HG03045 (cell line): ENCODE measurements at regions not wholly inside any gene's neighbourhood (a gene's known extent, or its start where the extent isn't known, plus 50 kb on each side); places are given as distances from the start of the nearest gene placed in this dataset.

Source experiments
- ATAC-seq: cut with Tn5 transposase; IDR thresholded peaks from one replicate; pipeline ENCODE4 v1.9.1; 2021; ENCODE audit warnings: mild to moderate bottlenecking, moderate library complexity; ENCODE audit not compliant: unreplicated experiment

DNA sequence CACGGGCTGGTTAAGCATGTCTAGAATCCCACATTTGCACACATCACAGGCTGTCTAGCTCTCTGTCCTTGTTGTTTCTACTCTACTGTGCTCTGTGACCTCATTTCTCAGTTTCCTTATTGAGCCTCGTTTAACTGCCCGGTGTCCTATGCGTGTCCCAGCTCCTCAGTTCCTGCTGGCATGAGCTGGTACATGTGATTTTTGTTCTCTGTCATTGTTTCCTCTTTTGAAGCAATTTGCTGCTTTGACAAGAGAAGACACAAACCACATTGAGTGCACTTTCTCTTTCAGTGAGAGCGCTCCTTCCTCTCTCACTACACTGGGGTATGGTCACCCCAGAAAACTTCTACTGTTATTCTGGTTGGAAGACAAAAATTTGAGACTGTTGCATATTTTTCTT lies 563.5 kb downstream of the PDCD6IP start:
- peak; percentile 89 for ATAC-seq

DNA sequence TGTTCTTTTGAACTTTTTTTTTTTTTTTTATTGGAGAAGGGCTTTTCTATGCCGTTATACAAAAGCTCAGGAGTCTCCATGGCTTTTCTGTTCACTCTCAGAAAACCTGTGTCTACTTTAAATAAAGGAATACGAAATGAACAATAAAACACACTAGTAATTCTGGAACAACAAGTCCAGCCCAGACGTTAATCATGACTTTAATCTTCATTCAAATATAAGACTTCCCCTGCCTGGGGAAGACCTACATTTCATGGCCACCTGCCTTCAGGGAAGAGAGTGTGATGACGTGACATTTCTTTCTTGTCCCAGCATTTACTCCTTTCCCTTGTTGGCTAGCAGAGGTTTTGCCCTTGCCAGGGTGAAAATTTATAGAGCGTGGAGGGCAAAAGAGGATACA lies 564.5 kb downstream of the PDCD6IP start:
- no peak for ATAC-seq

DNA sequence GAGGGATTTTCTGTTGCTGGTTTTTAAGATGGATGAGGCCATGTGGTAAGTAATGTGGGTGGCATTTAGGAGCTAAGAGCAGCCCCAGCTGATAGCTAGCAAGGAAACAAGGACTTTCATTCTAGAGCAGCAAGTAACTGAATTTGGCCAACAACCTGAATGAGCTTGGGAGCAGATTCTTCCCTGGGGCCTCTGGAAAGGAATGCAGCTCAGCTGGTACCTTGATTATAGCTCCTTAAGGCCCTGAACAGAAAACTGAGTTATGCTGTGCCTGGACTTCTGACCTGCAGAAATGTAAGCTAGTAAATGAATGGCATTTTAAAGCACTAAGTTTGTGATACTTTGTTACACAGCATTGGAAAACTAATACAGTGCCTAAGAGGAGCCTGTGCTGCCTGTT lies 565.5 kb downstream of the PDCD6IP start:
- ATAC-seq, result no peak

DNA sequence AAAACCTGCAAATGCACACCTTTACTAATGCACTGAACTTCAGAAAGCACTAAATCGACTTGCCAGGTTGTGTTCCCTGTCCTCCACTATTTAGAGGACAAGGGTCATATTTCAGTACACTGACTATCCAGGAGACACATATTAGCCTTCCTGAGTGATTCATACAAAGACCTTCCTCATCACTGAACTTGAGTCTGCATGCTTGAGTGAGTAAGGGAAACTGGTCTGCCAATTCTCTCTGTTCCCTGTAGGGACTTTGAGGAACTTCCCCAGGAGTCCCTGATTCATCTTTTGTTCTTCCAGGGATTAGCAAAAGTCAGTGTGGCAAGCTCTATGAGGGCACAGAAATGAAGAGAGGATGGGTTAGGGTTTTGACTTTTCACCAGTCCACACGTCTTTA lies 565.9 kb downstream of the PDCD6IP start:
- ATAC-seq, result no peak

DNA sequence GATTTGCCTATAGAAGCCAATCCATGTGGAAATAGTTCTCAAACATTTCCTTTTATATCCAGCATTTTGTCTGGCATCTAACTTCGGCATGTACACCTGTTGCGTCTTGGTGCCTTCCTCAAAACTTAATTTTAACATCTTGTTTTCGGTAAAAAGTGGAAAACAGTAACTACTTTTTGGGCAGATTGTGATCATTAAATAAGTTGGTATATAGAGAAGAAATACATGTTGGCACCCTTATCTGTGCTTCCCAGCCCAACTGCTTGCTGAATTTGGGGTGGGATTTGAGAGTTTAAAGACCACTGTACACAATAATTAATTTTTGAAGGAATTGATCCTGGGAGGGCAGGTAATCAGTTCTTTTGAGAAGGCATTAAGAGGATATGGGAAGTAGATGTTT lies 566.8 kb downstream of the PDCD6IP start:
- ATAC-seq, result no peak

DNA sequence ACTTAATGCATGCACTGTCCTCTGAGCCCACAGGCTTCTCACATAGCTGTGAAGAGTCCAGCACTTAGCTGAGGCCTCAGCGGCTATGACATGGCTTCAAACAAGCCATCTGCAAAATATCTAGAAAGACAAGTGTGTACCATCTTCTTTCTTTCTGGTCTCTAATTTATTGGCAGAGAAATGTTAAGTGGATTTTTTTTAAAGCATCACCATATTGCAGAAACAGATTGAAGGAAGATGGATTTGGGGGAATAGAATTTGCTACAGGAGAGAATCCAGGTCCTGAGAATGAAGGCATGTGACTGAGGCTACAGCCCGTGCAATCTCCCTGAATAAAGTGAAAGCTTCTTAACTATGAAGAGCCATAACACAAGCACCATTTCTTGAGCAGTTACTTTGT lies 567.3 kb downstream of the PDCD6IP start:
- no peak for ATAC-seq

DNA sequence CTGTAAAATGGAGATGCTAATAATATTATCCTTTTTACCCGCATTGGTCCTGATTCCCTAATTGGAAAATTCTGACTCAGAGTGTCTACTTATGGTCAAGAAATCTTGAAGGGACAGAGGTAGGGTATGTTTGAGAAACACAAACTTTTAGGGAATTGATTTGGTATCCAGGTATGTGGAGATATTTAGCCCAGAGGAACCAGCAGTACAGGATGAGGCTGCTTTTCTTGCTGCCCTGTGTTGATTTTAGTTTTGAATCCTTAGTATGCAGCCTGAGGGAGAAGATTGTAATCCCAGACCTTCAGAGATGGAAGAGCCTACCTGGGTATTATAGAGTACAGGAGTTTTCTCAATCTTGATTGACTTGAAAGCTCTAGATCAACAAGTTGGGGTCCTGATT lies 569.1 kb downstream of the PDCD6IP start:
- no peak for ATAC-seq

DNA sequence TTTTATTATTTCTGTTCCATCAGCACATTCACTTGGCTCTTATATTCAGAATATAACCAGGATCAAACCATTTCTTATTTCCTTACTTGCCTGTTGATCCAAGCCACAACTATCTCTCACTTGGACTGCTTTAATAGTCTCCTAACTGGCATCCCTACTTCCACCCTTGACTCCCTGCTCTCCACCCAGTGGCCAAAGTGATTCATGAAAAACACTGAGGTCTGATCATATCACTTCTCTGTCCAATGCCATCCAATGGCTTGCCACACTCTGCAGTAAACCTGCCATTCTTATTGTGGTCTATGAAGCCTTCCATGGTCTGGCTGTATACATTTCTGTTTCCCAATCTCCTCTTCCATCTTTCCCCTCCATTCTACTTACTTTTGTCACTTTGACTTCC lies 576.1 kb downstream of the PDCD6IP start:
- no peak for ATAC-seq

DNA sequence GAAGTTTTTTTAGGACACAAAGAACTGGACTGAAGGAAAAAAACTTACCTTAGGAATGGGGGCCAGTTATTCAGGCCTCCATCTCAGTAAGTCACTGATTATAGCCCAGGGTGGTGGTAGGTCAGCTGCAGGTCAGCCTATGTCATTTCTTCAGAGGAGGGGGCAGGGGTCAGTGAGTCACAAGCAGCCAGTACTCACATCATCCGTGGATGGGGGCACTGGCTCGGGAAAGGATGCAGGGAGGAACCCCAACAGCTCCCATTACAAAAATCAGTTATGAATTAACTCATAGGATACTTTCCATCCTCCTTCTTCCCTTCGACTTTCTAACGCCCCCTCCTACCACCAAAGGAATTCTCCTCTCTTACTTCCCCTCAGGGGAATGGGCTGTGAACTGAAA lies 578.3 kb downstream of the PDCD6IP start:
- ATAC-seq, result no peak

DNA sequence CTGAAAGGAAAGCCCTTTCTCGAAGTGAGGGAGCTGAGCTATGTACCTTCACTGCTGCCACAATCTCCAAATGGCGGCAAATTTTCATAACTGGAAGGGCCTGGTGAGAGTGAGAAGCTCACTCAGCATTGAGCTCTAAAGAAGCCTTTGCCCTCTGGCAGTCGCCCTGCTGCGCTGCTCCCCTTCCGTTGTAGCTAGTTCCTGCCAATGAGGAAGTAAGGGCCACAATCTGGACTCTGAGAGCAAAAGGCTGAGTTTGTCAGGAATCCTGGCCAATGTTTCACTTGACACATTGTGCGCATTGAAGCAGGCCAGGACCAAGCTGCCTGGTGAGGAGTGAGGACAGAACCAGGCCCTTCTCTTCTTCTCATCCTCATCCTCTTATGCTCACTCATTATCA lies 579.5 kb downstream of the PDCD6IP start:
- ATAC-seq, result no peak

DNA sequence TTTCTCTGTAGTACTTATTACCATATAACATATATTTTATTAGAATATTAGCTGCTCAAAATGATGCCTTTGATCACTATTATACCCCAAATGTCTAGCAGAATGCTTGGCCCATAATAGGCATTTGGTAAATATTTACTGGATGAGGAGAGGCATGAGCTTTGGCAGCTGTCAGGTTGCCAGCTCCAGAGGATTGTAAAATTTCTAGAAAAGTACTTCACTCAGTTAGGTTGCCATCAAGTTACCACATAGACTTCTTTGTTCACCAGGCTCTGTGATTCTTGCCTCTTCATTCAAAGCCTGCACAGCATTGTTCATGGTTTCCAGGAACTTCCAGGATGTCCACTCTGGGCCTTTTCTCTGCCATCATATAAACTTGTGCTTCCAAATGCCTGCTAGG lies 582.8 kb downstream of the PDCD6IP start:
- no peak for ATAC-seq

DNA sequence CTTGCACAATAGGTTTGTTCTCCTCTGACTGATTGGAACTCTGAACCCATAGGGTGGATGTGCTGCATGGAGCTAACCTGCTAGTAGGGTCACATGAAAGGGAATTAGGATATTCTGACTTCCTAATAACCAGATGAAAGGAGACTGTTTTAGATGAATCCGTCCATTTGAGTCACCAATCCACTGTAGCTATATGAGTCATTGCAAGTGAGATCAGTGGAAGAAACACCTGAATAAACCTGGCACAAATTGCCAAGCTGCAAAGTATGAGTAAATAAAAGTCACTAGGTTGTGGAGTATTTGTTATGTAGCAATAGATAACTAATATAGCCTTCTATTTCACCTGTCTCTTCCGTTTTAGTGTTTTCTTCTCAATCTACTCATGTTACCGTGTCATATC lies 584.4 kb downstream of the PDCD6IP start:
- no peak for ATAC-seq

DNA sequence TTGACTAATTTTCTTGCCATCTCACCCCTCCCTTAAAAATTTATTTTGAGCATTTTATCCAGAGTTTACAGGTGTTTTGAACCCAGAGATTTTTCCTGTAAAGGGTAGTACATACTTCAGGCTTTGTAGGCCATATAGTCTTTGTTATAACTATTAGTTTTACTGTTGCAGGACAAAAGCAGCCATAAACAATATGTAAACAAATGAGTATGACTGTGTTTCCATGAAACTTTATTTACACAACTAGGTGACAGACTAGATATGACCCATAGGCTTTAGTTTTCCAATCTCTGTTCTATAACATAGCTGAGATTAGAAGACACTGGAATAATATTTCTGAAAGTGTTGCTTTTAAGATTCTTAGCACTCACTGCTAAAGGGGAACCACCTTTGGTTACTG lies 587.9 kb downstream of the PDCD6IP start:
- no peak for ATAC-seq

DNA sequence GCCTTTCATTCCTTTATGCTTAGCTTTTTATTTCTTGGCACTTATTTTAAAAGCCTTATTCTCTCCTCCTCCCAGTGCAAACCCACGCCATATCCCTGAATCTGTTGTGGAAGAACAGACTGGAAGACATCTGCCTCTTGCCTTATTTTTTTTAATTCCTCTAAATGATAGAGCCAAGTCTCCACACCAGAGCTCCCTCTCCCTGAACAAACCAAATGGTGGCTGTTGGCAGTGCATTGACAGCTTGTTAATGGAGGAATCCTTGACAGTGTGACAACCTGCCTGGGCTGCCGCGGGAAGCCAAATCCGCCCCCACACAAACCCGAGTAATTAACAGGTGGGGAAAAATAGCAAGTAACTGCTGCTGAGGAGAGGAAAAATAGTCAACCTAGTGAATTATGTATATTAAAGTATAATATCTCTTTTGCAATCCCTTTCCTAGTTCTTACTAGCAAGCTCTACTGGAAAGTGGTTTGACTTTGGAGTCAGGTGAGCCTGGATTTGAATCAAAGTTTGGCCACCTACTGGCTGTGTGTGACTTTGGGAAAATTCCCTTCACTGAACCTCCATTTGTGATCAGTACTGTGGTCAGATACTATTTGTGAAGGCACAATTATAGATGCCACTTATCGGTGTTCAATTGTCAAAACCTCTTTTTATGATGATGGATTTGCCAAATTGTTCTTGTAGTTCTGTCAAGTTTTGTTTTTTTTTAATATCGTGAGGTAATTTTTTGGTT lies 589.6 kb downstream of the PDCD6IP start:
- ATAC-seq, result no peak

DNA sequence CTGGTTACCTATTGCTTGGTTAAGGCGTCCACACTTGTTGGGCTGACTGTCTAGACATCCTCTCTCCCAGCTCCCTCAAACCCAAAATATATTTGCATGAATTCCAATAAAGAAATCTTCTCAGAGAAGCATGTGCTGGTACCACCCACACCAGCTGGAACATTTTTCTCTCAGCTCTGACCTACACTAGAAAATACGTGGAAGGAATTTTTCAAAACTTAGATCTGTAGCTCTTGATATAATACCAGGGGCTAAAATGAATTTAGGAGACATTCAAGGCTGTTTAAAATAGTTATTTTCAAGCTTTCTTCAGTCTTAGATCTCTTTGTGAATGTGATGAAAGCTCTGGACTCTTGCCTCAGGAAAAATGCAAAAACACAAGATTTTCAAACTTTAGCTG lies 590.4 kb downstream of the PDCD6IP start:
- no peak for ATAC-seq

DNA sequence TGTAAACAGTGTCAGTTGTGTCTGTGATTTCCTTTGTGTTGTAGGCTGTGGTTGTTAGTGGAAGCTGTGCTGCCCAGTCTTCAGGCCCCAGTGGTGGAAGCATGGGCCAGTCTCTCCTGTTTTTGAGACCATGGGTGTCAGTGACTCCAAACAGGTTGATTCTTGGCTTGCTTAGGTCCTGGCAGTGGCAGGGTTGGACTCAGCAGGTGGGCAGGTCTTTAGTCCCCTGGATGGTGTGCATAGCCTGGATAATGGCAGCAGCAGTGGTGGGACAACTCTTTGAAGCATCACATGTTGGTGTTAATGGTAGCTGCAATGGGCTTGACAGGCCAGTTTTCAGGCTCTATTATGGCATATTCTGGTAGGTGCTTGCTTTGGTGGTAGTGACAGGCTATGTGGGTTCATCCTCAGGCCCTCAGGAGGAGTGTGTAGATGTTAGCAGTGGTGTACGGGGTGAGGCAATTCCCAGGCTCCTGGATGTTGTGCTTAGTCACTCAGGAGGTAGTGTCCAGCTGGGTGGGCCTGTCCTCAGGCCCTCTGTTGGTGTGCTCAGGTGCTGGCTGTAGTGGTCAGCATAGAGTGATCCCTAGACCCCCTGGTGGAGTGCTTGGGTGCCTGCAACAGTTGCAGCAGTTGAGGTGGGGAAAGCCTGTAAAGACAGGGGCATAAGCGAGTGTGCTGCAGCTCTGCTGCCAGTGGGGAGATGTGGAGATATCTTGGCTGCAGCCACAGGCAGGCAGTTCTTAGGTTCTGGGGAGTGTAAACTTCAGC lies 596.7 kb downstream of the PDCD6IP start:
- no peak for ATAC-seq

DNA sequence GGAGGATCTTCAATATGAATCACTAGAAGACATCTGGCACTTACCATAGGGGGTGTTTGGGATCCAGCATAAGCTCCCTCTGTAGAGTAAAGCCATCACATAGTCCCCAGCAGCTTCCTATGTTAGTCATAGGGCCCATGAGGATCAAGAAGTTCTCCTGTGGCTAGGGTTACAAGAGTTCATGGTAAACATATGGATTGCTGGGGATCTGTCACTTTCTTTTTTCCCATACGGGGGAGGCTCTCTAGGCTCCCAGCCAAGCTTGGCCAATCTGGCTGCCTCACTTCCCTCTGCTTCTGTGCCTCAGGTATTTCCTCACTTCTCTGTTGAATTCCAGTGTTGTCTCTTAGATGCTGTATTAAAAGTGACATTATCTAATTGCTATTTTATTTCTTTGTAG lies 597.9 kb downstream of the PDCD6IP start:
- no peak for ATAC-seq

DNA sequence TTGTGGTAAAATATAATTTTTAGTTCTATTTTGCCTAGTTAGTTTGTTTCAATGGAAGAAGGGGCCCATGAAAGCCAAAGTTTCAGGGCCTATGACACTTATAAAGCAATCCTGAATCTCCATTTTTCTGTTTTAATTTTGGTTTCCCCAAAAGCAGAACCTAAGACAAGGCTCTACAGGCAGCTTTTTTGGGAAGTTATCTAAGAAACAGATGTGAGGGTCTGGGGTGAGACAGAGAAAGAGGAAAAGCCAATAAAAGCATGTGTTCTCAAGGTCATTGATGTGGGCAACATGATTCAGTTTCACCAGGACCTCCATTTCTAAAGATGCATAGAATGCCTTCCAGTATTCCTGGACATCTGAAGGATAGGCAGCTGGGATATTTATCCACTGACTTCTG lies 598.5 kb downstream of the PDCD6IP start:
- no peak for ATAC-seq

DNA sequence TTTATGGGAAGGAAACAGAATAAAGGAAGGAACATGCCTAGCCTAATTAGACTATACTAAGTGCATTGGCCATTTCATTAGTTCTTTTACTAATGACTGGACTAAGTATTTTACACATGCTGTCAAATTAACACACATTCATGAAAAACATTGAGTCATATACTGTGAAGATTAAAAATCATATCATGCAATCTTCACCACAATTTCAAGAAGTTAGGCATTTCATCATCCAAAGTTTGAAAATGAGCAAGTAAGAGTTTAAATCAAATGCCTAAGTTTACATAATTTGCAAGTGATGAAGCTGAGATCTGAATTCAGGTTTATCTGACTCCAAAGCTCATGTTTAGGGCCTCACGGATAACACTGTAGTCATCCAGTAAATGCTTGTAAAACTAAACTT lies 601.0 kb downstream of the PDCD6IP start:
- no peak for ATAC-seq

DNA sequence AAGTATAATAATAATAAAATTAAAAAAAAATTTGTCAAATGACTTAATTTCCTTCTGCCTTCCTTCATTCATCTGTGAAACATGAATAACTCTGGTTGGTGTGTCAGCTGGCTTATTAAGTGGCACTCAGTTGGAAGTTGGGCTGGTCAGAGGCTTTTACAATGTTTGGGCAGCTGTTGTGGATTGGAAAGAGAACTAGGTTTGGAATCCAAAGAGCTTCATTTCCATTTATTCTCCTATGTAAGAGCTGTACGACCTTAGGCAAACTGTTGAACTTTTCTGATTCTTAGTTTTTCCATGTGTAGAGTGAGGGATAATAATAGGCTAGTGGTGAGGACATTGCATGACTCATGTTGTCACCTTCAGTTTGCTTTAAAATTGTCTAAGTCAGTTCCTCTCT lies 606.7 kb downstream of the PDCD6IP start:
- ATAC-seq, result no peak

DNA sequence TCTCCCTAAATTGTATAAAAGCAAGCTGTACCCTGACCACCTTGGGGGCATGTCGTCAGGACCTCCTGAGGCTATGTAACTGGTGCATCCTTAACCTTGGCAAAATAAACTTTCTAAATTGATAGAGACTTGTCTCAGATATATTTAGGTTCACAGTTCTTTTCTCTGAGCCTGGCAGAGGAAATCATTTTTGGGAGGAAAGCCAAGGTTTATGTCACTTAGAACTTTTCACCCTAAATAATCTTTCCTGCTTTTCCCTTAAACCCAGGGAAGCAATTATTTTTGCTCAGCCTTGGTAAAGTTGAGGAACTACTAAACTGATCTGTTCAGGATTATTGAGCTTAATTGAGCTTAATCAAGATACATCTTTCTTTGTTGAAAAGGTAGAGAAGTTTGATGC lies 608.9 kb downstream of the PDCD6IP start:
- no peak for ATAC-seq

DNA sequence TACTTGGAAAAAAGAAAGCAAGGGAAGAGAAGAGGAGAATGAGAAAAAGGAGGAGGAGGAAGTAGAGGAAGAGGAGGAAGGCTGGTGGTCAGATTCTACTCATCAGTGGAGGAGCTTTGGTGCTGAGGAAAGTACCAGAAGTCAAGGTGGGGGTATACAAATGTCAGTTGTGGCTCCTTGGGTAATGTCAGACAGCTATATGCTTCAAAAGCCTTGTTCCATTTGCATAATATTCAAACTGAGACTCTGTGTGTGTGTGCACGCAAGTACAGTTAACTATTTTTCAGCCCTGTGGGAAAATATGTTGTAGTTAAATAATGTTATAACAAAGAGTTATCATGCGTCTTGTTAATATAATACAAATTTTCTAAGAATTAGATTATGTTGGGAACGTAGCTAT lies 609.7 kb downstream of the PDCD6IP start:
- ATAC-seq, result no peak

DNA sequence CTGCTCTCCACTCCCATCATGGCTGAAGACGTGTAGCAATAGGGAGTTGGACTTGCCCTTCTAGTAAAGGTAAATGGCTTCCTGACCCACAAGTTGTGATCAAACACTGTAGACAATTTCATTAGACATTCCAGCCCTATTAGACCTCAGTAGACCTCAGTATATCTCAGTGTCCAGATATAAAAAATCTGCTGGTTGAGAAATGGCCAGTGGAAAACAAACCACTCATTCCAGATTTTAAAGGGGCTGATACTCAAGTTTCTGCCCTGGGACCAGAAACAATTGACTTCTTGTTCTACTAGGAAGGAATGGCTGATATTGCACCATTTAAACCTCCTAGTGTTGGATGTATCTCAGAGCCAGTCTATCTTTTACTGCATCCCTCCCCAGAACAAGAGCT lies 613.2 kb downstream of the PDCD6IP start:
- no peak for ATAC-seq
